VCaP (cell line): ENCODE measurements at regions not wholly inside any gene's neighbourhood (a gene's known extent, or its start where the extent isn't known, plus 50 kb on each side); places are given as distances from the start of the nearest gene placed in this dataset.

Experiments used
- H3K27ac ChIP-seq: fragments of 450-650 bp; 2 replicates; pipeline ENCODE4 v1.5.1; 2017
- TF ChIP-seq, protein P1 (sequence below): fragments of 450-650 bp; conservative IDR thresholded peaks from 2 replicates; pipeline ENCODE4 v1.5.1; 2017; ENCODE audit warnings: mild to moderate bottlenecking, moderate library complexity

DNA sequence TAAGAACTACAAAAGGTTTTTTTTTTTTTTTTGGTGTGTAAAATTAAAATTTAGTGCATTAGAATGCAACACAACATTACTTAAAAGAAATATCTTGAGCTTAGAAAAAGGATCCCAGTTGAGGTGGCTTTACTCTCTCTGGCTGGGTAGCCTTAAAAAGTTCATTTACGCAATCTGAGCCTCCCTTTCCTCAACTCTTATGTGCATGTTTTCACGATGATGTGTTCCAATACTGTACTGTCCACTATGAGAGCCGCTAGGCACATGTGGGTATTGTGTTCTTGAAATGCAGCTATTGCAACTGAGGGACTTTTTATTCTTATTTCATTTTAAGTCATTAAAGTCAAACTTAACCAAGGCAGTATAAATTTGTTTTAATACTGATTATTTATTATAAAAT, 460.9 kb upstream of the SYT1 start:
- TF ChIP-seq, protein P1, sequence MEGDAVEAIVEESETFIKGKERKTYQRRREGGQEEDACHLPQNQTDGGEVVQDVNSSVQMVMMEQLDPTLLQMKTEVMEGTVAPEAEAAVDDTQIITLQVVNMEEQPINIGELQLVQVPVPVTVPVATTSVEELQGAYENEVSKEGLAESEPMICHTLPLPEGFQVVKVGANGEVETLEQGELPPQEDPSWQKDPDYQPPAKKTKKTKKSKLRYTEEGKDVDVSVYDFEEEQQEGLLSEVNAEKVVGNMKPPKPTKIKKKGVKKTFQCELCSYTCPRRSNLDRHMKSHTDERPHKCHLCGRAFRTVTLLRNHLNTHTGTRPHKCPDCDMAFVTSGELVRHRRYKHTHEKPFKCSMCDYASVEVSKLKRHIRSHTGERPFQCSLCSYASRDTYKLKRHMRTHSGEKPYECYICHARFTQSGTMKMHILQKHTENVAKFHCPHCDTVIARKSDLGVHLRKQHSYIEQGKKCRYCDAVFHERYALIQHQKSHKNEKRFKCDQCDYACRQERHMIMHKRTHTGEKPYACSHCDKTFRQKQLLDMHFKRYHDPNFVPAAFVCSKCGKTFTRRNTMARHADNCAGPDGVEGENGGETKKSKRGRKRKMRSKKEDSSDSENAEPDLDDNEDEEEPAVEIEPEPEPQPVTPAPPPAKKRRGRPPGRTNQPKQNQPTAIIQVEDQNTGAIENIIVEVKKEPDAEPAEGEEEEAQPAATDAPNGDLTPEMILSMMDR, result no peak
- H3K27ac ChIP-seq, result no peak overlapping the region

DNA sequence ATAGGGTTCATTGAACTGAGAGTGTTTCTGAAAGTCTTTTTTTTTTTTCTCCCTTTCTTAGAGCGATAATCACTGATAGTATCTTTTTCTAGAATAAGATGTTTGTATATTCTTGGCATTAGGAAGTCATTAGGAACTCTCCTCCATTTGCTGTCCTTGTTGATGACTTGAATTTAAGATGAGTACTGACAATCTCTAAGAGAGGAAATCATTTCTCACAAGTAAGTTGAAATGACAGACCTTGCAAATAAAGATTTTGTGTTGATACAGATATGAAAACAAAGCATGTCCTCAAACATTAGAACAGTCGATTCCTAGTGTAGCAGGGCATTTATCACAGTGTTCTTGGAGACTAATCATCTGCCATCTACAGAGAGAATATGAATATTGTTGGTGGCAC, 458.4 kb upstream of the SYT1 start:
- H3K27ac ChIP-seq, result no peak overlapping the region
- TF ChIP-seq, protein P1, result no peak

DNA sequence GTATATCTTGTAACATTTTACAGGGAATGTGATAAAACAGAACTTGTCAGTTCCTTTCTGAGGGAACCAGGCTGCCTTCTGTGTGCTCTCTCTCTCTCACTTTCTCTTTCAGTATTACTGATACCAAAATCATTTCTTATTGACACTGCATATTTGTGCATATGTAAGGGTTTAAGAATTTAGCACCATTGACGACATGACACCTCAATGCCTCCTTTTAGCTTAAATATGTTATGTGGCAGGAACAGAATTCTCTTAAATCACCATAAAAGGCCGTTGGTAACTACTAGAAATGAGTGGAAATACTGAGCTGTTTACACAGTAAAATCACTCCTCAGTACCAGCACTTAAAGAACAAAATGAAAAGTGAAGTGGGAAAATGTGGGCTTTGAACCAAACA, 457.7 kb upstream of the SYT1 start:
- no peak overlapping the region for H3K27ac ChIP-seq
- TF ChIP-seq, protein P1, result no peak

DNA sequence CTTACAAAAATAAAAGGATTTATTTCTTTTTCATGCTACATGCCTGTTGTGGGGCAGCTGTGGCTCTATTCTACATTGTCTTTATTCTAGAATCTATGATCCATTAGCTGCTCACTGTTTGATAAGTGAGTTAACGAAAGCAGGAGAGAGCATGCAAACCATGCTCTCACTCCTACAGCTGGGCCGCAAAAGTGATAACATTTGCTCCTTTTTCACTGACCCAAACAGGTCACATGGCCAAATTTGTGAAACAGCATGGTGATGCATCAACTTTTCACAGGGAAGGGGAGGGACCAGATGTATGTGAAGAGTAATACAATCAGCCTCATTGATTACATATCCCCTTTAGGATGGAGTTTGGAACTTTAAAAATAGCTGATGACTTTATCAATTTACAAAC, 456.9 kb upstream of the SYT1 start:
- TF ChIP-seq, protein P1, result no peak
- H3K27ac ChIP-seq, result no peak overlapping the region

DNA sequence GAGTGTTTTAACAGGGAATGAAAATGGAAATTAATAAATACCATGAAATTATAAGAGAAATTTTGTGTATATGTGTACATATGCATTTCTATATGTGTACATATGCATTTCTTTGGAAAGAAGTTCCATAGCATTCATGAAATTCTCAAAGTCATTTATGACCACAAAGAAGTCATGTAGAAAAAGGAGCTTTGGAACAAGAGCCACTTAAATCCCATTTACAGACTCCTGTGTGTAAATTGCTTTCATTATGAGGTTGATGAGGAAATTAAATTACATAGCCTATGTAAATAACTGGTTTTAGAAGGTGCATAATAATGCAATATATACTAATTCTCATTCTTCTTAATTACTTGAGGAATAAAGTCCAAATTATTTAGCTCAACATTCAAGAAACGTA, 450.5 kb upstream of the SYT1 start:
- no peak overlapping the region for H3K27ac ChIP-seq
- TF ChIP-seq, protein P1, result no peak

DNA sequence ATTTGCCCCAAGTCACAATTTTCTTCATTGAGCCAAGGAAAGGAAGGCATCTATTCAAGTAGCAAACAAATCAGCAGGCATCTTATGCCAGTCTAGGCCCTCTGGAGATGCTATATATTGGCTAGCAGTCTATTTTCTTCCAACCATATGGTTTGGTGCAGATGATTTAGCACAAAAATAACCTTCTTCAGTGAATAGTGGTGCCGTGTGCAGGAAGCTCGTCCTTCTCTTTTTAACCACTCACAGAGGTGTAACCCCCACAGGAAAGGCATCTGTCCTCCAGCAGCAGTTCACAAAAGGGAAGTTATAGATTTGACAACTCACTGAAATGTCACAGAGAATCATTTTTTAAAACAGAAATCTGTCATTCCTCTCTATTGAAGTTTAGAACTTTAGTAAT, 445.7 kb upstream of the SYT1 start:
- H3K27ac ChIP-seq, result no peak overlapping the region
- TF ChIP-seq, protein P1, result no peak

DNA sequence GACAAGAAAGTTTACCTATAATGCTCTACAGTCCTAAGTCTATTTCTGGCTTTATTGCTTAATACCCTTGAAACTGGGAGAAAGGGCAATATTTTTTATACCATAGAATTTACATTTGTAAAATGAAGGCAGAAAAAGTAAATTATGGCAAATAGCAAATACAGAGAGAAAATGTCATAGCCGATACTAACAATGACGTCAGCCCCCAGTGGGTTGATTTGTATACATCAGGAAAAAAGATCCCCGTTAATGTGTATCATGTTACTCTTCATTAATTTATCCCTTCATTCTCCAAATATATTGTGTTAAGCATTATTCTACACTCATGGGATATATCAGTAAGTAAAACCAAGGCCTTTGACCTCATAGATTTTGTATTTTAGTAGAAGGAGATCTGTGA, 445.1 kb upstream of the SYT1 start:
- no peak overlapping the region for H3K27ac ChIP-seq
- TF ChIP-seq, protein P1, result no peak

DNA sequence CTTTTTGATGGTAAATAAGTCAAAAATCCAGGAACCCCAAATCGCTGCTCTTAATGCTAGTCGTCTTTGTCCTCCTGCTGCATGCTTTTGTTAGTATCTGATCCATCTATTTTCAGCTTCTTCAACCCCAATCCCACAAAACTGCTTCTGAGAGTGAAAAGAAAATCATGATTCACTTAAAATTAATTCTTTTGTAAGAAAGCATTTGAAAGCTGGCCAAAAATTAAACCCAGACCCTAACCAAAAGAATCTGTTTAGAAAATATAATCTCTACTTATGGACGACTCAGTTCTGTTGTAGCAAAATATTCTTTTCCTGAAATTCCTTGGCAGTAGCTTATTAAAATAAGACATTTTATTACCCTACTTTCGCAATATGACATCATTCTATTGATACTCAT, 443.6 kb upstream of the SYT1 start:
- TF ChIP-seq, protein P1, result no peak
- H3K27ac ChIP-seq, result no peak overlapping the region
